HEK293 (cell line): ENCODE measurements at regions not wholly inside any gene's neighbourhood (a gene's known extent, or its start where the extent isn't known, plus 50 kb on each side); places are given as distances from the start of the nearest gene placed in this dataset.
A peak's percentile ranks its signal among the peaks of the same experiment; 100 is the strongest.

ENCODE experiments used
- CTCF ChIA-PET: fragments of 350-600 bp; formaldehyde crosslinking; extraction: SDS; loops from one replicate; lab custom pipeline; 2021; ENCODE audit warnings: antibody characterized with exemption; lab: Yijun Ruan, JAX
- POLR2A ChIA-PET: fragments of 300-600 bp; formaldehyde crosslinking; extraction: SDS; loops from one replicate; lab custom pipeline; 2020; ENCODE audit warnings: antibody characterized with exemption, inconsistent platforms; lab: Yijun Ruan, JAX
- H3K27ac ChIP-seq: fragments of 200-500 bp; sonication (Bioruptor generic); 2 replicates; pipeline ENCODE4 v1.5.1; 2014; ENCODE audit warnings: low read depth, low read length, control low read depth, inconsistent platforms; ENCODE audit errors: extremely low read depth
- H3K36me3 ChIP-seq, 2 experiments: fragments of 200-500 bp in 1 of 2; sonication (Bioruptor generic) in 1 of 2; 1 replicate in 1 of 2; 2 replicates in 1 of 2; pipeline ENCODE4 v1.5.1; 2014 to 2017; ENCODE audit warnings: inconsistent platforms in 2 of 2, low read length in 2 of 2; ENCODE audit not compliant: control insufficient read depth in 2 of 2, insufficient read depth in 1 of 2
- H3K4me1 ChIP-seq: fragments of 200-500 bp; sonication (Bioruptor generic); 2 replicates; pipeline ENCODE4 v1.5.1; 2014; ENCODE audit warnings: mild to moderate bottlenecking, low read length, inconsistent platforms; ENCODE audit not compliant: control insufficient read depth, insufficient read depth
- H3K4me3 ChIP-seq: 2 replicates; pipeline ENCODE4 v1.5.1; 2011; ENCODE audit warnings: low read depth, mild to moderate bottlenecking, control low read depth, low read length, moderate library complexity
- H3K9me3 ChIP-seq: fragments of 200-500 bp; sonication (Bioruptor generic); 2 replicates; pipeline ENCODE4 v1.5.1; 2014; ENCODE audit warnings: low read depth, low read length, inconsistent platforms; ENCODE audit not compliant: control insufficient read depth, insufficient read depth
- GFI1B ChIP-seq: fragments of 450-650 bp; formaldehyde crosslinking; IDR thresholded peaks from 2 replicates; pipeline ENCODE4 v1.5.1; 2016; ENCODE audit warnings: missing biosample characterization, missing genetic modification characterization
- GLI4 ChIP-seq: fragments of 450-650 bp; formaldehyde crosslinking; IDR thresholded peaks from 2 replicates; pipeline ENCODE4 v1.5.1; 2016; ENCODE audit warnings: missing biosample characterization, missing genetic modification characterization
- GLIS2 ChIP-seq: fragments of 450-650 bp; formaldehyde crosslinking; IDR thresholded peaks from 2 replicates; pipeline ENCODE4 v1.5.1; 2016; ENCODE audit warnings: missing biosample characterization, missing genetic modification characterization
- MEIS1 ChIP-seq: sonication (generic); formaldehyde crosslinking; IDR thresholded peaks from 2 replicates; pipeline ENCODE4 v1.8.1; 2022; ENCODE audit warnings: missing genetic modification reagents, mild to moderate bottlenecking, borderline replicate concordance
- SALL2 ChIP-seq: fragments of 450-650 bp; formaldehyde crosslinking; IDR thresholded peaks from 2 replicates; pipeline ENCODE4 v1.5.0; 2017; ENCODE audit warnings: missing biosample characterization, mild to moderate bottlenecking, missing genetic modification characterization, borderline replicate concordance
- SCRT1 ChIP-seq: fragments of 450-650 bp; formaldehyde crosslinking; IDR thresholded peaks from 2 replicates; pipeline ENCODE4 v1.5.1; 2016; ENCODE audit warnings: missing biosample characterization, missing genetic modification characterization, borderline replicate concordance
- SETDB1 ChIP-seq: IDR thresholded peaks from one replicate; pipeline ENCODE4 v1.6.1; 2017; ENCODE audit warnings: mild to moderate bottlenecking, low read length, moderate library complexity, mixed read lengths; ENCODE audit not compliant: insufficient read length
- SP7 ChIP-seq: fragments of 450-650 bp; formaldehyde crosslinking; IDR thresholded peaks from 2 replicates; pipeline ENCODE4 v1.5.1; 2016; ENCODE audit warnings: missing biosample characterization, missing genetic modification characterization
- ZBTB21 ChIP-seq: fragments of 450-650 bp; formaldehyde crosslinking; IDR thresholded peaks from 2 replicates; pipeline ENCODE4 v1.5.1; 2017; ENCODE audit warnings: missing biosample characterization, missing genetic modification characterization
- ZBTB7A ChIP-seq: fragments of 450-650 bp; formaldehyde crosslinking; IDR thresholded peaks from 2 replicates; pipeline ENCODE4 v1.5.1; 2016; ENCODE audit warnings: low read depth, missing biosample characterization, missing genetic modification characterization
- ZNF138 ChIP-seq: fragments of 450-650 bp; formaldehyde crosslinking; IDR thresholded peaks from 2 replicates; pipeline ENCODE4 v1.5.1; 2016; ENCODE audit warnings: missing biosample characterization, missing genetic modification characterization, borderline replicate concordance
- ZNF146 ChIP-seq: fragments of 450-650 bp; formaldehyde crosslinking; IDR thresholded peaks from 2 replicates; pipeline ENCODE4 v1.5.1; 2016; ENCODE audit warnings: missing biosample characterization, missing genetic modification characterization
- ZNF2 ChIP-seq: fragments of 450-650 bp; formaldehyde crosslinking; IDR thresholded peaks from 2 replicates; pipeline ENCODE4 v1.5.1; 2016; ENCODE audit warnings: missing biosample characterization, missing genetic modification characterization
- ZNF292 ChIP-seq: fragments of 450-650 bp; formaldehyde crosslinking; IDR thresholded peaks from 2 replicates; pipeline ENCODE4 v1.5.1; 2016; ENCODE audit warnings: low read depth, missing biosample characterization, missing genetic modification characterization, borderline replicate concordance
- ZNF335 ChIP-seq: fragments of 450-650 bp; formaldehyde crosslinking; conservative IDR thresholded peaks from 2 replicates; pipeline ENCODE4 v1.5.1; 2016; ENCODE audit warnings: missing biosample characterization, missing genetic modification characterization
- ZNF354C ChIP-seq: fragments of 450-650 bp; formaldehyde crosslinking; IDR thresholded peaks from 2 replicates; pipeline ENCODE4 v1.5.1; 2016; ENCODE audit warnings: missing biosample characterization, missing genetic modification characterization, low read depth, borderline replicate concordance
- ZNF366 ChIP-seq: fragments of 450-650 bp; formaldehyde crosslinking; conservative IDR thresholded peaks from 2 replicates; pipeline ENCODE4 v1.5.1; 2016; ENCODE audit warnings: missing biosample characterization, missing genetic modification characterization
- ZNF394 ChIP-seq: fragments of 450-650 bp; formaldehyde crosslinking; IDR thresholded peaks from 2 replicates; pipeline ENCODE4 v1.5.1; 2016; ENCODE audit warnings: missing biosample characterization, missing genetic modification characterization, mild to moderate bottlenecking, moderate library complexity, borderline replicate concordance
- ZNF549 ChIP-seq: fragments of 450-650 bp; IDR thresholded peaks from 2 replicates; pipeline ENCODE4 v1.5.1; 2018; ENCODE audit warnings: missing biosample characterization, missing genetic modification characterization, mild to moderate bottlenecking, inconsistent platforms, moderate library complexity
- ZNF585B ChIP-seq: fragments of 450-650 bp; formaldehyde crosslinking; IDR thresholded peaks from 2 replicates; pipeline ENCODE4 v1.5.1; 2016; ENCODE audit warnings: missing biosample characterization, missing genetic modification characterization
- ZNF610 ChIP-seq: fragments of 450-650 bp; formaldehyde crosslinking; IDR thresholded peaks from 2 replicates; pipeline ENCODE4 v1.5.1; 2016; ENCODE audit warnings: missing biosample characterization, missing genetic modification characterization, borderline replicate concordance
- ZNF654 ChIP-seq: fragments of 450-650 bp; formaldehyde crosslinking; IDR thresholded peaks from 2 replicates; pipeline ENCODE4 v1.5.1; 2016; ENCODE audit warnings: low read depth, missing biosample characterization, missing genetic modification characterization
- ZNF768 ChIP-seq: fragments of 450-650 bp; formaldehyde crosslinking; IDR thresholded peaks from 2 replicates; pipeline ENCODE4 v1.5.1; 2018; ENCODE audit warnings: missing biosample characterization, mild to moderate bottlenecking, missing genetic modification characterization
- ZNF843 ChIP-seq: fragments of 450-650 bp; formaldehyde crosslinking; IDR thresholded peaks from 2 replicates; pipeline ENCODE4 v1.5.1; 2016; ENCODE audit warnings: missing biosample characterization, missing genetic modification characterization
- ZSCAN30 ChIP-seq: fragments of 450-650 bp; IDR thresholded peaks from 2 replicates; pipeline ENCODE4 v1.5.1; 2018; ENCODE audit warnings: missing biosample characterization, mild to moderate bottlenecking, missing genetic modification characterization, moderate library complexity
- TF ChIP-seq, protein P1 (sequence below): fragments of 450-650 bp; formaldehyde crosslinking; IDR thresholded peaks from 2 replicates; pipeline ENCODE4 v1.5.1; 2017; ENCODE audit warnings: missing biosample characterization, missing genetic modification characterization
- TF ChIP-seq, protein P2 (sequence below): fragments of 450-650 bp; formaldehyde crosslinking; IDR thresholded peaks from 2 replicates; pipeline ENCODE4 v1.5.1; 2016; ENCODE audit warnings: missing biosample characterization, missing genetic modification characterization, borderline replicate concordance
- TF ChIP-seq, protein P3 (sequence below): fragments of 450-650 bp; formaldehyde crosslinking; IDR thresholded peaks from 2 replicates; pipeline ENCODE4 v1.5.1; 2016; ENCODE audit warnings: missing biosample characterization, missing genetic modification characterization
- TF ChIP-seq, protein P4 (sequence below): fragments of 450-650 bp; formaldehyde crosslinking; IDR thresholded peaks from 2 replicates; pipeline ENCODE4 v1.5.1; 2017; ENCODE audit warnings: missing biosample characterization, missing genetic modification characterization

DNA sequence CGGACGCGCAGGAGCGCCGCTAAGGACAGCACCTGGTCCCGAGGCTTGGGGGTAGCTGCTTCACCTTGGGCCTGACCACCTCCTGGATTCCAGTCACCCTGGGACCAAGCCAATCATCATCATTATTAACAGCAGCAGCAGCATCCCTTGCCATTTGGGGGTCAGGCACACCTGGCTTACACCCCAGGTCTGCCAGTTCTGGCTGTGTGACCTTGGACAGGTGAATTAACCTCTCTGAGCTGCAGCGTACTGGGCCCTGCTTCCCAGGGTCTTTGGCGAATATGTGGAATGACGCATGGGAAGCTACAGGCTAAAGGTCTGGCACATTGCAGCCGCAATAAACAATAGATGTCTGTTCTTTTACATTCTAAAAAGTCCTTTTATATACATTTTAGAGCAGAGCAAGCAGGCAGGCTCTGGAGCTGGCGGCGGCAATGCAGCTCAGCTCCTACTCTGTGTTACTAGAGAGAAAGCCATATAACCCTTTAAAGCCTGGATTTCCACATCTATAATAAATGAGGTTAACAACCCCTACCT lies 97.8 kb upstream of the CPLX2 start:
- H3K27ac ChIP-seq = no peak overlapping the region
- no peak for TF ChIP-seq SCRT1 (tag by site-specific recombination)
- no peak for TF ChIP-seq ZNF2 (tag by site-specific recombination)
- TF ChIP-seq SP7 (tag by site-specific recombination) = no peak
- TF ChIP-seq ZNF354C = no peak
- TF ChIP-seq ZNF768 (tag by site-specific recombination) = peak; percentile 94
- TF ChIP-seq SETDB1 = no peak
- TF ChIP-seq MEIS1 (CRISPR knock-in tag) = no peak
- TF ChIP-seq GFI1B (tag by site-specific recombination) = no peak
- TF ChIP-seq ZNF394 (tag by site-specific recombination) = no peak
- TF ChIP-seq, protein P1, sequence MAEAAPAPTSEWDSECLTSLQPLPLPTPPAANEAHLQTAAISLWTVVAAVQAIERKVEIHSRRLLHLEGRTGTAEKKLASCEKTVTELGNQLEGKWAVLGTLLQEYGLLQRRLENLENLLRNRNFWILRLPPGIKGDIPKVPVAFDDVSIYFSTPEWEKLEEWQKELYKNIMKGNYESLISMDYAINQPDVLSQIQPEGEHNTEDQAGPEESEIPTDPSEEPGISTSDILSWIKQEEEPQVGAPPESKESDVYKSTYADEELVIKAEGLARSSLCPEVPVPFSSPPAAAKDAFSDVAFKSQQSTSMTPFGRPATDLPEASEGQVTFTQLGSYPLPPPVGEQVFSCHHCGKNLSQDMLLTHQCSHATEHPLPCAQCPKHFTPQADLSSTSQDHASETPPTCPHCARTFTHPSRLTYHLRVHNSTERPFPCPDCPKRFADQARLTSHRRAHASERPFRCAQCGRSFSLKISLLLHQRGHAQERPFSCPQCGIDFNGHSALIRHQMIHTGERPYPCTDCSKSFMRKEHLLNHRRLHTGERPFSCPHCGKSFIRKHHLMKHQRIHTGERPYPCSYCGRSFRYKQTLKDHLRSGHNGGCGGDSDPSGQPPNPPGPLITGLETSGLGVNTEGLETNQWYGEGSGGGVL (tag by site-specific recombination) = no peak
- TF ChIP-seq SALL2 (tag by site-specific recombination) = no peak
- no peak for TF ChIP-seq GLI4 (tag by site-specific recombination)
- TF ChIP-seq, protein P2, sequence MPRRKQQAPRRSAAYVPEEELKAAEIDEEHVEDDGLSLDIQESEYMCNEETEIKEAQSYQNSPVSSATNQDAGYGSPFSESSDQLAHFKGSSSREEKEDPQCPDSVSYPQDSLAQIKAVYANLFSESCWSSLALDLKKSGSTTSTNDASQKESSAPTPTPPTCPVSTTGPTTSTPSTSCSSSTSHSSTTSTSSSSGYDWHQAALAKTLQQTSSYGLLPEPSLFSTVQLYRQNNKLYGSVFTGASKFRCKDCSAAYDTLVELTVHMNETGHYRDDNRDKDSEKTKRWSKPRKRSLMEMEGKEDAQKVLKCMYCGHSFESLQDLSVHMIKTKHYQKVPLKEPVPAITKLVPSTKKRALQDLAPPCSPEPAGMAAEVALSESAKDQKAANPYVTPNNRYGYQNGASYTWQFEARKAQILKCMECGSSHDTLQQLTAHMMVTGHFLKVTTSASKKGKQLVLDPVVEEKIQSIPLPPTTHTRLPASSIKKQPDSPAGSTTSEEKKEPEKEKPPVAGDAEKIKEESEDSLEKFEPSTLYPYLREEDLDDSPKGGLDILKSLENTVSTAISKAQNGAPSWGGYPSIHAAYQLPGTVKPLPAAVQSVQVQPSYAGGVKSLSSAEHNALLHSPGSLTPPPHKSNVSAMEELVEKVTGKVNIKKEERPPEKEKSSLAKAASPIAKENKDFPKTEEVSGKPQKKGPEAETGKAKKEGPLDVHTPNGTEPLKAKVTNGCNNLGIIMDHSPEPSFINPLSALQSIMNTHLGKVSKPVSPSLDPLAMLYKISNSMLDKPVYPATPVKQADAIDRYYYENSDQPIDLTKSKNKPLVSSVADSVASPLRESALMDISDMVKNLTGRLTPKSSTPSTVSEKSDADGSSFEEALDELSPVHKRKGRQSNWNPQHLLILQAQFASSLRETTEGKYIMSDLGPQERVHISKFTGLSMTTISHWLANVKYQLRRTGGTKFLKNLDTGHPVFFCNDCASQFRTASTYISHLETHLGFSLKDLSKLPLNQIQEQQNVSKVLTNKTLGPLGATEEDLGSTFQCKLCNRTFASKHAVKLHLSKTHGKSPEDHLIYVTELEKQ (tag by site-specific recombination) = no peak
- TF ChIP-seq ZNF335 (tag by site-specific recombination) = peak; percentile 4; the same call in 1 of the 2 replicates
- TF ChIP-seq ZBTB21 (tag by site-specific recombination) = no peak
- no peak for TF ChIP-seq ZNF585B (tag by site-specific recombination)
- no peak for TF ChIP-seq ZNF549 (tag by site-specific recombination)
- 0 out of 2 replicates have a peak, but pooled peaks have one; percentile 2 for TF ChIP-seq GLIS2 (tag by site-specific recombination)
- TF ChIP-seq ZSCAN30 (tag by site-specific recombination) = no peak
- TF ChIP-seq, all 188 proteins: peak for 3
- ChIA-PET POLR2A (no interaction called here), CTCF (interaction anchor here (0.7 kb wide), 1 partner anchor 15 kb away, joined by 3 read pairs; no protein-coding TSS in a partner anchor)
- Histone ChIP-seq H3K4me1 (no peaks in the 10 kb centered on the region), H3K4me3 (no peak overlapping the region), H3K9me3 (no peaks in the 10 kb centered on the region), H3K36me3 (no peaks in the 10 kb centered on the region)

DNA sequence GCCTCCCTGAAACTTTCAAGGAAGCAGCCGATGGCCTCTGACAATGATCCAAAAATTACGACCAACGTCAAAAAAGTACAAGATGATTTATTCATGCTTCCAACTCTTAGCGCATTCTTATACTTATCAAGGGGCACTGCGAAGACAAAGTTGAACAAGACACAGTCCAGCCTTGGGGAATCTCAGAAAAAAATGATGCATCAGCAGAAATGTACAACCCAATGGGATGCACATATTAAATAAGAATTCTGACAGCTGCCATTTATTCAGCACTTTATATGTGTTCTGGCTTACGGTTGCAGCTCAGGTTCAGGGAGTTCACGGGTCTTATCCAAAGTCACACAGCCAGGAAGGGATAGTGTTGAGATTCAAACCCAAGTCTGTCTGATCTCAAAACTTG lies 96.0 kb upstream of the CPLX2 start:
- Histone ChIP-seq H3K27ac (no peak overlapping the region), H3K4me3 (no peak overlapping the region), H3K9me3 (no peaks in the 10 kb centered on the region), H3K4me1 (no peaks in the 10 kb centered on the region), H3K36me3 (no peaks in the 10 kb centered on the region)
- ChIA-PET POLR2A (no interaction called here), CTCF (interaction anchor here (1.2 kb wide), 1 partner anchor 46 kb away, joined by 4 read pairs; no protein-coding TSS in a partner anchor)
- TF ChIP-seq ZNF366 (tag by site-specific recombination) (no peak), ZNF843 (no peak), ZNF138 (no peak), ZNF654 (no peak), ZNF292 (no peak), ZBTB7A (tag by site-specific recombination) (no peak), ZNF146 (no peak), ZNF610 (tag by site-specific recombination) (no peak)
- TF ChIP-seq, protein P3, sequence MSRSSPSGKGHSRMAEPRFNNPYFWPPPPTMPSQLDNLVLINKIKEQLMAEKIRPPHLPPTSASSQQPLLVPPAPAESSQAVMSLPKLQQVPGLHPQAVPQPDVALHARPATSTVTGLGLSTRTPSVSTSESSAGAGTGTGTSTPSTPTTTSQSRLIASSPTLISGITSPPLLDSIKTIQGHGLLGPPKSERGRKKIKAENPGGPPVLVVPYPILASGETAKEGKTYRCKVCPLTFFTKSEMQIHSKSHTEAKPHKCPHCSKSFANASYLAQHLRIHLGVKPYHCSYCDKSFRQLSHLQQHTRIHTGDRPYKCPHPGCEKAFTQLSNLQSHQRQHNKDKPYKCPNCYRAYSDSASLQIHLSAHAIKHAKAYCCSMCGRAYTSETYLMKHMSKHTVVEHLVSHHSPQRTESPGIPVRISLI = no peak
- TF ChIP-seq, protein P4, sequence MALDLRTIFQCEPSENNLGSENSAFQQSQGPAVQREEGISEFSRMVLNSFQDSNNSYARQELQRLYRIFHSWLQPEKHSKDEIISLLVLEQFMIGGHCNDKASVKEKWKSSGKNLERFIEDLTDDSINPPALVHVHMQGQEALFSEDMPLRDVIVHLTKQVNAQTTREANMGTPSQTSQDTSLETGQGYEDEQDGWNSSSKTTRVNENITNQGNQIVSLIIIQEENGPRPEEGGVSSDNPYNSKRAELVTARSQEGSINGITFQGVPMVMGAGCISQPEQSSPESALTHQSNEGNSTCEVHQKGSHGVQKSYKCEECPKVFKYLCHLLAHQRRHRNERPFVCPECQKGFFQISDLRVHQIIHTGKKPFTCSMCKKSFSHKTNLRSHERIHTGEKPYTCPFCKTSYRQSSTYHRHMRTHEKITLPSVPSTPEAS (tag by site-specific recombination) = no peak
